HG03342 (cell line): ENCODE measurements at regions not wholly inside any gene's neighbourhood (a gene's known extent, or its start where the extent isn't known, plus 50 kb on each side); places are given as distances from the start of the nearest gene placed in this dataset.
"Not testable (repeated sequence)": the region's sequence is repeated elsewhere in the genome, so short reads cannot be mapped to it uniquely, and the experiment has no call there.

ENCODE experiments used
- ATAC-seq: cut with Tn5 transposase; IDR thresholded peaks from one replicate; pipeline ENCODE4 v1.9.1; 2021; ENCODE audit warnings: mild to moderate bottlenecking, moderate library complexity; ENCODE audit not compliant: unreplicated experiment

DNA sequence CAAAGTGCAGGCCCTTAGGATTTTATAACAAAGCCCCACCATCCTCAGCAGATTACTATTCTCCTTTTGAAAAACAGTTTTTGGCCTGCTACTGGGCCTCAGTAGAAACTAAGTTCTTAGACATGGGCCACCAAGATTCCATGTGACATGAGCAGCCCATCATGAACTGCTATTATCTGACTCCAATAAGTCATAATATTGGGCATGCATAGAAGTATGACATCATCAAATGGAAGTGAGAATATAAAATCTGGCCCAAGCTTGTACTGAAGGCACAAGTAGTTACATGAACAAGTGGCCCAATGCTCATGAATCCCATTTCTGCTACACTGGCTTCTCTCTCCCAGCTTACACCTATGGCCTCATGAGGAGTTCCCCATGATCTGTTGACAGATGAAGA lies 404.8 kb downstream of the EPHA5 start:
- no peak for ATAC-seq

DNA sequence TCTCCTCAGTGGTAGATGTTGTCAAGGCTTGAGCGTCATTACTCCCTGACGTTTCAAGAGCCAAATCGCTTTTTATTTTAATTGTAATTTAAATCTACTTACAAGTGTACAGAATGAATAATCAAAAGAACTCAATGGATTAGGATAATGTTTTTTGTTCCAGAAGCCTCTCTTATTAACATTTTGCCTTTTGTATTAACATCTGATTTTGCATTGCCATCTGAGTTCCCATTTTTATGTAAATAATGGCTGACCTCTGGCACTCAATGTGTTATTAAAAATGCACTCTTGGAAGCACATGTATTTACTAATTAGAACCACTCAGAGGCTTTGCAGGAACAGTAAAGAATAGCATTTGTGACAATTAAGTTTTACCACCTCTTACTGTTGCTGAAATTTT lies 411.0 kb downstream of the EPHA5 start:
- no peak for ATAC-seq

DNA sequence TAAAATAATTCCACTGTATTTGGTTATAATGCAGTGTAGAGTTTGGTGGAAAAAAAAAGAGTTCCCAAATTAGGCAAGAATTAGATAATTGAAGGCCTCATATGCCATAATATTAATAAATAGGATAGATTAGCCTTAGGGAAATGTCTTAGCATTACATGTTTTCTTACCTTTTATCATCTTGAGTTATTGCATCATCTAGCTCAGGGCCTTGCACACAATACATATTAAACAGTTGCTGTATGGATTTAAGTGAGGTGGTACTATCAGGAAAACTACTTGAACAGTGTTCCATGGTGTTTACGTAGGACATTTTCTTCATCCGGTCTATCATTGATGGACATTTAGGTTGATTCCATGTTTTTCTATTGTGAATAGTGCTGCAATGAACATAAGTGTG lies 419.4 kb downstream of the EPHA5 start:
- no peak for ATAC-seq

- no peak for ATAC-seq
Observed at GRCh38 chr4:65249111-65249510, 421.2 kb downstream of the EPHA5 start.

DNA sequence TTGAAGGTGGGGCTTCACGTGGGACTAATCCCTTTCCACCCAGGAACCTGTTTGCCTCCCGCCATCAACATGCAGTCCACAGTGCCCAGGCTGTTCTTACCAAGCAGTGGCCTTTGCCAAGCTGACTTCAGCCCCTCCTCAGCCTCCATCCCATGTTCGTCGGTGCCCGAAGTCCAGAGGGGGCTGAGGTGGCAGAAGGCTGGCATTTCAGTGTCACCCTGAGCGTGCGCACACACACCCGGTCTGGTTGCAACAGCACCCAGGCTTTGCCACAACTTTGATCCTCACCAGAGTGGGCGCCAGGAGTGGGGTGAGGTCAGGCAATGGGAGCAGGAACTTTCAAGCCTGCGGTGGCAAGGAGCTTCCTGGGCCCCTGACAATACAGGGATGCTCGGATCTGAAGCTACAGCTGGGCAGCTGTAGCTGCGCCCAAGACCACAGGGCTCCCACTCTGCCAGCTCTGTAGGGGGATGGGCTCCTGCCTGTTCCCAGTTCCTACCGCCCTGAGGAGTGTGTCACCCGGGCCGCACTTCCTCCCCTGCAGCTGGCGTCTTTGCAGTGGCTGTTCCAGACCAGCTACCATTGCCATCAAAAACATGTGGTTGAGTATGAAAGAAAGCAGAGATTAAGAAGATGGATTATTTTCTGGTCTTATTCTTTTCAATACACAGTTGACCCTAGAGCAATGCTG lies 428.0 kb downstream of the EPHA5 start:
- no peak for ATAC-seq

GRCh38 chr4:65241257-65241997 lies 428.9 kb downstream of the EPHA5 start:
- no peak for ATAC-seq

GRCh38 chr4:65234061-65234460 lies 436.2 kb downstream of the EPHA5 start:
- no peak for ATAC-seq

DNA sequence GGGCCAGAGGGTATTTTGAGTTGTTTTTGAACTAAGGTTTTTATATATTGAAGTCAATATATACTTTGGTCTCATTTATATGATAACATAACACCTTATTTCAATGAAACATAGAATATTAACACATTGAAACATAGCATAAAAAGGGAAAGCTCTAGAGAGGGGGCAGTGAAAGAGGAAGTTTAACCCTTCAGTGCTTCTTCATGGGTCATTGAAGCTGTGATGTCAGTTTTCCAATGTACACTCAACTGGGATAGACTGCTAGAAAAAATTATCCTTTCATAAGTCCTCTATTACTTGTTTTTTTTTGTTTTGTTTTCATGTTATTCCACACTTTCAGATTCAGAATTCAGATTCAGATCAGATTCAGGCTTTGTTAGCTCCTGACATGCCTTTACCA lies 442.7 kb downstream of the EPHA5 start:
- ATAC-seq: no peak

DNA sequence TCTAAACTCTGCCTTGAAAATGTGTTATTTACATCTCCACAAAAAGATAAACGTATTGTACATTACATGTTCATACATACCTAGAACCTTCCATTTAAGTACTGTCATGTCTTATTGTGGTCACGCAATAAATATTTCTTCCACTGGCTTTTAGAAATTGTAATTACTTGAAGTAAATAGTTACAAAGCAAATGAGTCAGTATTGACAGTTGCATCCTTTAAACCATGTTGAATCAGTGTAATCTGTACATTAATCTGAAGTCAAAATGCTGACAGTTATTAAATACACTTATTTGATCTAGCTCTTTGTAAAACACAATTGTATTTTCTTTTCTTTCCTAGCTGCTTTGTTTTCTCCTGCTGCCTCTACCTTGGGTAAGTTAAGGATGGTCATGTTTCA lies 446.7 kb downstream of the EPHA5 start:
- ATAC-seq: no peak

- ATAC-seq: not testable (repeated sequence)
Observed at GRCh38 chr4:65223074-65223473, 447.2 kb downstream of the EPHA5 start.

DNA sequence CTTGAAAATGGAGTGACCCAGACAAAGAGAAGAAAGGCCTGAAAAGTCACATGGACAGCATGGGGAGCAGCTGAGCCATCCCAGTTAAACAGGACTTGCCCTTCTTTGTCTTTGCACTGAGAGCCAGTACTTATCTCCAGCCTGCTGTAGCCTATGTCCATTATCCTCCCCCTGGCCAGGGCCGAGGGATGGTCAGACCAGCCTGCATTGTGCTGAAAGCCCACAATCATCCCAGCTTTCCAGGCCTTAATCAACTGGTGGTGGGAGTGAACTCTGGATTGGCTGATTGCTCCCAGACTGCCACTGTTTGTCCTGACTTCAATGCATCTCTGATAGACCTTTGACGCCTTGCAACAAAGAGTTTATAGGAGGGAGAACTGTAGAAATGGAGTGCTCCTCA lies 453.1 kb downstream of the EPHA5 start:
- no peak for ATAC-seq

GRCh38 chr4:65202853-65203236 lies 467.4 kb downstream of the EPHA5 start:
- no peak for ATAC-seq

GRCh38 chr4:65202165-65202852 lies 468.0 kb downstream of the EPHA5 start:
- ATAC-seq: no peak

- no peak for ATAC-seq
Observed at GRCh38 chr4:65195666-65196065, 474.6 kb downstream of the EPHA5 start.

- no peak for ATAC-seq
Observed at GRCh38 chr4:65195002-65195401, 475.3 kb downstream of the EPHA5 start.

DNA sequence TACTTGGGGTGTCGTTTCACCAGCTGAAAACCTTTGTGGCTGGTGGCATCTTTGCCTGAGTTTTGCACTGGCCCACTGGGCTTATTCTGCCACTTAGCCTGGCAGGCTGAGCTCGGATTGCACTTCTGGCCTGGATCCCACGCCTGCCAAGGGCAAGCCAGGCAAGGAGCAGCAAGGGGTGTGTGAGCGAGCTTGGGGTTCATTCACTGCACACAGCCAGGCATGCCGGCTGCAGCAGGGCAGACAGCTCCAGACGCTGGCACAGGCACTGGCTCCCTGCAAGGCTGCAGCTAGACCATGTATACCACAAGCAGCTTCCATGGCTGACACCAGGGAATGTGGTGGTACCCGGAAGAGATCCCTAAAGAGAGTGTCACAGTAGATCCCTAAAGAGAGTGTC lies 476.3 kb downstream of the EPHA5 start:
- no peak for ATAC-seq

- ATAC-seq: no peak
Observed at GRCh38 chr4:65190780-65191179, 479.5 kb downstream of the EPHA5 start.

DNA sequence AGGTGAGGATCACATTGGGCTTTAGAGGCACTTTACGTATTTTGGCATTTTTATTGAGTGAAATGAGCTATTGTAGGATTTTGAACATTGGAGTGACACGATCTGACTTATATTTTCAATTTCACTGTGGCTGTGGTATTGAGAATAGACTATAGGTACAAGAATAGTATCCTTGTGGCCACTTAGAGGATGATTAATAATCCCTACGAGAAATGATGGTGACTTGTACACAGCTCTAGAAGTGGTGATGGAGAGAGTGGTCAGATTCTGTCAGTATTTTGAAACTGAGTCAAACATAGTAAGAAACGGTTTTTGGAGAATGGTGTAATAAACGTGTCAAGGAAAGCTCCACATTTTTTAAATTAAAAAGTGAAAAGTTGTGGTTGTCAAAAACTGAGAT lies 494.7 kb downstream of the EPHA5 start:
- ATAC-seq: no peak

DNA sequence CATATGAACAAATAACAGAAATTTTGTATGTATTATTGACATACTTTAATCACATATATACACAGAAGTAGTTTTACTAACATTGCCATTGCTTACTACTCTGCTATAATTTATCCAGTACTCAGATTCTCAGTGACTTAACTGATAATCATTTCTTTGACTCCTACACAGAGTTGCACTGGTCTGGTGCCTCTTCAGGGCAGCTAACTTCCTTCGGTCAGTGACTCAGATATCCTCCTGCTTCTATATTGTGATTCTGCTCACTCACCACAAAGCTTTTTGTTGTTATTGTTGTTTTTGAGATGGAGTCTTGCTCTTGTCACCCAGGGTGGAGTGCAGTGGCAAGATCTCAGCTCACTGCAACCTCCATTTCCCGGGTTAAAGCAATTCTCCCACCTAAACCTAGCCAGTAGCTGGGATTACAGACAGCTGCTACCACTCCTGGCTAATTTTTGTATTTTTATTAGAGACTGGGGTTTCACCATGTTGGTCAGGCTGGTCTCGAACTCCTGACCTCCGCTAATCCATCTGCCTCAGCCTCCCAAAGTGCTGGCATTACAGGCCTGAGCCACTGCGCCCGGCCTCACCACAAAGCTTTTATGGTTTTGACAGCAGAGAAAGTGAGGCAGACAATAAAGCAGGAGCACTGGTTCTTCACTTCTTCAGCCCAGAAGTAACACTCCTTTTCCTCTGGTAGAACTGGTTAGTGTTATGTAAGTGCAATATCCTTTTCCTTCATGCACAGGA lies 499.3 kb downstream of the EPHA5 start:
- ATAC-seq: no peak

GRCh38 chr4:65167719-65168118 lies 502.6 kb downstream of the EPHA5 start:
- no peak for ATAC-seq

DNA sequence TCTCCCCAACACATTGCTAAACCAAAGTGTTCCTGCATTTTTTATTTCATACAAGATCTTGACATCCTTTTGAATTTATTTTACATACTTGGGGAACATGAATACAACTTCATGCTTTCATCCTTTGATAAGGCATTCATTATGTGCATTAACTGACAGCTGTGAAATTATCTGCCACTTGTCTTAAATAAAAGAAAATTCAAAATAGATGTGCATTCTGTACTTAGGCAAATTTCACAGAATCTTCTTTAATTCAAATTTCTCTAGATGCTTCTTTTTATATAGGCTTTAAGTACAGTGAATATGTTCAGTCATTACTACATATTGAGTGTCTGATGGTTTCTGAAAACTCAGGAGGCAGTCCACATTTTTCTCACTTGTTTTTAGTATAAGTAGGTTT lies 518.1 kb downstream of the EPHA5 start:
- no peak for ATAC-seq
